A673 (cell line): ENCODE measurements at regions not wholly inside any gene's neighbourhood (a gene's known extent, or its start where the extent isn't known, plus 50 kb on each side); places are given as distances from the start of the nearest gene placed in this dataset.

Experiments used
- CTCF ChIP-seq: fragments of 300-800, 200-600 bp; sonication (generic); conservative IDR thresholded peaks from 2 replicates; pipeline ENCODE4 v1.5.1; 2017; ENCODE audit warnings: low read depth, mild to moderate bottlenecking, antibody characterized with exemption, low read length, moderate library complexity, mixed read lengths
- EZH2 ChIP-seq: fragments of 200-600 bp; sonication (generic); IDR thresholded peaks from 2 replicates; pipeline ENCODE4 v1.6.1; 2017; ENCODE audit warnings: borderline replicate concordance, low read depth, mild to moderate bottlenecking, mixed read lengths, antibody characterized with exemption, low read length; ENCODE audit not compliant: poor library complexity, severe bottlenecking

- no peak for TF ChIP-seq CTCF
- no peak for TF ChIP-seq EZH2
These were observed 561.4 kb upstream of the FAM174A start for GRCh38 chr5:99973779-99974178.
